ENCODE measurements at regions not wholly inside any gene's neighbourhood (a gene's known extent, or its start where the extent isn't known, plus 50 kb on each side); places are given as distances from the start of the nearest gene placed in this dataset.
"Not testable (repeated sequence)": the region's sequence is repeated elsewhere in the genome, so short reads cannot be mapped to it uniquely, and the experiment has no call there.

- peak; percentile 90 for FAIRE-seq
These were observed 50.0 kb upstream of the ACYP2 start for GRCh38 chr2:54065411-54065810.

- FAIRE-seq: no peak
These were observed 51.4 kb upstream of the ACYP2 start for GRCh38 chr2:54063967-54064535.

- no peak for FAIRE-seq
These were observed 53.0 kb upstream of the ACYP2 start for GRCh38 chr2:54062401-54062800.

GRCh38 chr2:54061272-54061671 lies 54.1 kb upstream of the ACYP2 start:
- FAIRE-seq: no peak

- FAIRE-seq: peak; percentile 56
These were observed 55.4 kb upstream of the ACYP2 start for GRCh38 chr2:54059986-54060385.

- FAIRE-seq: no peak
These were observed 55.9 kb upstream of the ACYP2 start for GRCh38 chr2:54059504-54059903.

GRCh38 chr2:54058449-54058848 lies 57.0 kb upstream of the ACYP2 start:
- FAIRE-seq: no peak

GRCh38 chr2:54054774-54055173 lies 60.6 kb upstream of the ACYP2 start:
- FAIRE-seq: no peak

GRCh38 chr2:54054271-54054670 lies 61.1 kb upstream of the ACYP2 start:
- FAIRE-seq: no peak

GRCh38 chr2:54053830-54054229 lies 61.6 kb upstream of the ACYP2 start:
- FAIRE-seq: no peak

- no peak for FAIRE-seq
These were observed 62.3 kb upstream of the ACYP2 start for GRCh38 chr2:54052825-54053718.

- no peak for FAIRE-seq
These were observed 65.0 kb upstream of the ACYP2 start for GRCh38 chr2:54050445-54050844.

GRCh38 chr2:54049365-54049764 lies 66.0 kb upstream of the ACYP2 start:
- FAIRE-seq: no peak

- FAIRE-seq: not testable (repeated sequence)
These were observed 66.5 kb upstream of the ACYP2 start for GRCh38 chr2:54048896-54049295.

- no peak for FAIRE-seq
These were observed 67.2 kb upstream of the ACYP2 start for GRCh38 chr2:54048117-54048785.

- no peak for FAIRE-seq
These were observed 67.8 kb upstream of the ACYP2 start for GRCh38 chr2:54047658-54048057.

- FAIRE-seq: no peak
These were observed 68.3 kb upstream of the ACYP2 start for GRCh38 chr2:54047091-54047490.

GRCh38 chr2:54042897-54043620 lies 72.3 kb upstream of the PSME4 start:
- FAIRE-seq: no peak

- no peak for FAIRE-seq
These were observed 71.5 kb upstream of the PSME4 start for GRCh38 chr2:54042341-54042740.

- FAIRE-seq: no peak
These were observed 70.3 kb upstream of the PSME4 start for GRCh38 chr2:54041135-54041534.

GRCh38 chr2:54040685-54041084 lies 69.9 kb upstream of the PSME4 start:
- no peak for FAIRE-seq

- no peak for FAIRE-seq
These were observed 69.5 kb upstream of the PSME4 start for GRCh38 chr2:54040250-54040649.

- no peak for FAIRE-seq
These were observed 68.0 kb upstream of the PSME4 start for GRCh38 chr2:54038835-54039234.
